IMR-90 (cell line): ENCODE measurements at regions not wholly inside any gene's neighbourhood (a gene's known extent, or its start where the extent isn't known, plus 50 kb on each side); places are given as distances from the start of the nearest gene placed in this dataset.

Experiments
- ATAC-seq: fragments of 200-7000 bp; cut with Tn5 transposase; 2 replicates; pipeline ENCODE4 v1.9.1; 2020; ENCODE audit warnings: low read depth, mild to moderate bottlenecking, moderate library complexity
- BruUV-seq: library from RNA; stranded (reverse); fragments of 400-500 nt; replicated peaks from 2 replicates; lab custom pipeline; 2021; lab: Mats Ljungman, UMichigan
- CTCF ChIA-PET: fragments of 300-600 bp; formaldehyde crosslinking; extraction: SDS; loops from one replicate; lab custom pipeline; 2021; ENCODE audit warnings: antibody characterized with exemption; lab: Yijun Ruan, JAX
- POLR2A ChIA-PET: fragments of 300-600 bp; sonication (Branson Sonifier 250); formaldehyde crosslinking; loops from one replicate; lab custom pipeline; 2022; ENCODE audit warnings: antibody characterized with exemption; ENCODE audit not compliant: unreplicated experiment; lab: Charles Lee
- DNase-seq: peaks from one replicate; pipeline ENCODE4 v3.0.0; 2013
- H2AFZ ChIP-seq: replicated peaks from 2 replicates; pipeline ENCODE3; 2013; ENCODE audit warnings: low read length, mild to moderate bottlenecking; ENCODE audit not compliant: poor library complexity
- H2AK5ac ChIP-seq: 2 replicates; pipeline ENCODE4 v1.6.1; 2013; ENCODE audit warnings: low read depth, low read length, inconsistent platforms
- H2AK9ac ChIP-seq: replicated peaks from 2 replicates; pipeline ENCODE3; 2013; ENCODE audit warnings: mild to moderate bottlenecking, low read depth, low read length, moderate library complexity; ENCODE audit not compliant: poor library complexity
- H2BK120ac ChIP-seq: 2 replicates; pipeline ENCODE4 v1.6.1; 2013; ENCODE audit warnings: low read depth, low read length, inconsistent platforms
- H2BK15ac ChIP-seq: 3 replicates; pipeline ENCODE4 v1.6.1; 2013; ENCODE audit warnings: low read depth, low read length, inconsistent platforms
- H2BK20ac ChIP-seq: 2 replicates; pipeline ENCODE4 v1.6.1; 2013; ENCODE audit warnings: low read depth, mild to moderate bottlenecking, inconsistent platforms, low read length, moderate library complexity
- H2BK5ac ChIP-seq: 2 replicates; pipeline ENCODE4 v1.6.1; 2013; ENCODE audit warnings: mild to moderate bottlenecking, low read depth, low read length, inconsistent platforms; ENCODE audit not compliant: poor library complexity, severe bottlenecking
- H3K14ac ChIP-seq: replicated peaks from 2 replicates; pipeline ENCODE4 v1.6.1; 2013; ENCODE audit warnings: low read depth, low read length, inconsistent platforms
- H3K18ac ChIP-seq: 2 replicates; pipeline ENCODE4 v1.6.1; 2013; ENCODE audit warnings: low read depth, low read length, control low read depth
- H3K23ac ChIP-seq: 2 replicates; pipeline ENCODE4 v1.6.1; 2013; ENCODE audit warnings: low read depth, low read length, inconsistent platforms
- H3K27ac ChIP-seq: 2 replicates; pipeline ENCODE4 v1.5.1; 2013; ENCODE audit warnings: mild to moderate bottlenecking, control low read depth, low read length; ENCODE audit not compliant: insufficient read depth
- H3K27me3 ChIP-seq: 2 replicates; pipeline ENCODE4 v1.6.1; 2013; ENCODE audit warnings: low read length; ENCODE audit not compliant: control insufficient read depth, insufficient read depth
- H3K36me3 ChIP-seq: 2 replicates; pipeline ENCODE4 v1.6.1; 2013; ENCODE audit warnings: low read length, mixed read lengths; ENCODE audit not compliant: control insufficient read depth, insufficient read depth
- H3K4ac ChIP-seq: 2 replicates; pipeline ENCODE4 v1.6.1; 2013; ENCODE audit warnings: low read depth, low read length, inconsistent platforms
- H3K4me1 ChIP-seq: 2 replicates; pipeline ENCODE4 v1.6.1; 2013; ENCODE audit warnings: low read length, mixed read lengths; ENCODE audit not compliant: control insufficient read depth, insufficient read depth
- H3K4me2 ChIP-seq: 2 replicates; pipeline ENCODE4 v1.6.1; 2013; ENCODE audit warnings: low read depth, mild to moderate bottlenecking, control low read depth, low read length, moderate library complexity
- H3K4me3 ChIP-seq: 2 replicates; pipeline ENCODE4 v1.5.1; 2013; ENCODE audit warnings: low read depth, mild to moderate bottlenecking, control low read depth, low read length, moderate library complexity; ENCODE audit not compliant: insufficient read depth
- H3K56ac ChIP-seq: 2 replicates; pipeline ENCODE4 v1.6.1; 2013; ENCODE audit warnings: low read length, inconsistent platforms; ENCODE audit not compliant: insufficient read depth; ENCODE audit errors: extremely low read depth
- H3K79me1 ChIP-seq, 2 experiments: 2 replicates each; pipeline ENCODE4 v1.6.1; 2013; ENCODE audit warnings: low read length in 2 of 2, inconsistent platforms in 1 of 2, low read depth in 1 of 2
- H3K9ac ChIP-seq: 2 replicates; pipeline ENCODE4 v1.6.1; 2013; ENCODE audit warnings: low read depth, low read length, control low read depth
- H3K9me1 ChIP-seq: 2 replicates; pipeline ENCODE4 v1.6.1; 2013; ENCODE audit warnings: low read length, inconsistent platforms; ENCODE audit not compliant: insufficient read depth
- H3K9me3 ChIP-seq: 2 replicates; pipeline ENCODE4 v1.6.1; 2013; ENCODE audit warnings: low read length; ENCODE audit not compliant: control insufficient read depth, insufficient read depth
- H4K20me1 ChIP-seq: 2 replicates; pipeline ENCODE4 v1.6.1; 2013; ENCODE audit warnings: low read length, inconsistent platforms; ENCODE audit not compliant: insufficient read depth
- H4K5ac ChIP-seq: 2 replicates; pipeline ENCODE4 v1.6.1; 2013; ENCODE audit warnings: mild to moderate bottlenecking, low read depth, low read length, control low read depth
- H4K8ac ChIP-seq, 2 experiments: 2 replicates each; pipeline ENCODE4 v1.6.1; 2013; ENCODE audit warnings: low read depth in 2 of 2, low read length in 2 of 2, control low read depth in 1 of 2, inconsistent platforms in 1 of 2
- H4K91ac ChIP-seq: 2 replicates; pipeline ENCODE4 v1.6.1; 2013; ENCODE audit warnings: low read depth, low read length, inconsistent platforms; ENCODE audit not compliant: insufficient read depth
- BHLHE40 ChIP-seq: fragments of 150-350 bp; IDR thresholded peaks from 2 replicates; pipeline ENCODE4 v1.6.1; 2016; ENCODE audit warnings: mild to moderate bottlenecking, low read depth, low read length
- CEBPB ChIP-seq: IDR thresholded peaks from 2 replicates; pipeline ENCODE4 v1.6.1; 2012; ENCODE audit warnings: low read depth, low read length, improper control_type of control experiment
- MAZ ChIP-seq: IDR thresholded peaks from 2 replicates; pipeline ENCODE4 v1.6.1; 2012; ENCODE audit warnings: low read depth, mild to moderate bottlenecking, low read length, improper control_type of control experiment, moderate library complexity, borderline replicate concordance
- NFE2L2 ChIP-seq: fragments of 150-350 bp; IDR thresholded peaks from 2 replicates; pipeline ENCODE4 v1.6.1; 2016; ENCODE audit warnings: low read depth, mild to moderate bottlenecking, low read length
- POLR2A ChIP-seq: IDR thresholded peaks from 2 replicates; pipeline ENCODE4 v1.6.1; 2012; ENCODE audit warnings: mild to moderate bottlenecking, low read depth, low read length
- RFX5 ChIP-seq: IDR thresholded peaks from 2 replicates; pipeline ENCODE4 v1.8.0; 2012; ENCODE audit warnings: low read depth, mild to moderate bottlenecking, low read length, moderate library complexity
- SMC3 ChIP-seq: fragments of 150-350 bp; IDR thresholded peaks from 2 replicates; pipeline ENCODE4 v1.6.1; 2016; ENCODE audit warnings: low read depth, mild to moderate bottlenecking, antibody characterized with exemption, low read length, moderate library complexity
- USF2 ChIP-seq: fragments of 150-350 bp; IDR thresholded peaks from 2 replicates; pipeline ENCODE4 v1.6.1; 2017; ENCODE audit warnings: mild to moderate bottlenecking, antibody characterized with exemption, low read length, low read depth
- WGBS, 2 experiments: methylation state at CpG; one replicate each; pipeline versions ENCODE4 v1.1.5 to v1.1.7; 2013; ENCODE audit warnings: missing lambda C conversion rate in 2 of 2; ENCODE audit not compliant: insufficient read length in 1 of 2; ENCODE audit errors: extremely low coverage in 2 of 2; 5-methylcytosine and 5-hydroxymethylcytosine counted together
- dilution Hi-C: fragments of 300-500 bp; cut with HindIII; formaldehyde crosslinking; loops from one replicate; pipeline ENCODE4 v1.14.3; 2018; ENCODE audit warnings: low sequenced_read_pairs; ENCODE audit not compliant: unreplicated experiment
- in situ Hi-C: fragments of 300-500 bp; cut with MboI; formaldehyde crosslinking; loops from 3 replicates; pipeline ENCODE4 v1.14.3; 2019; ENCODE audit warnings: low sequenced_read_pairs, inconsistent platforms, mixed read lengths
- intact Hi-C: fragments of 100-400 bp; cut with micrococcal nuclease; formaldehyde crosslinking; loops from 2 replicates; pipeline ENCODE4 v1.10.0; 2022
- TF ChIP-seq, protein P1 (sequence below): fragments of 150-350 bp; IDR thresholded peaks from 2 replicates; pipeline ENCODE4 v1.6.1; 2016; ENCODE audit warnings: low read depth, mild to moderate bottlenecking, low read length, moderate library complexity, borderline replicate concordance
- TF ChIP-seq, protein P2 (sequence below): conservative IDR thresholded peaks from 2 replicates; pipeline ENCODE4 v1.5.1; 2012; ENCODE audit warnings: mild to moderate bottlenecking, low read depth, low read length, improper control_type of control experiment

DNA sequence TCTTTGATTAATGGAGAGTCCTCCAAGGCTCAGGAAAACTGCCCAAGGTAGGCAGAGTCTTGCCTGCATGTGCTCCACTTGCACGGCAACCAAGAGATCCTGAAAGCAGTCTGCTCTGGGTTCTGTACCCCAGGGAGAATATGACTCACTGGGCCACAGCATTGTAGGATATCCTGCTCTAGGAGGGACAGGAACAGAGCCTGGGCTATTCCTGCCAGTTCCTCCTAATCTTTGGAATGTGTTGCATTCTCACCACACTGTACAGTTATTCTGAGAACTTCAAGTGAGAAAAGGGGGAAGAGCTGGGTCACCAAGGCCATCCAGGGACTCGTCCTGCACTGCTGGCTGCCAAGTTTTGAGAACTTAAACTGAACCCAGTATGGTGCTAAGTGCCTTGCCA is 278.5 kb downstream of the MATN1 start:
- BruUV-seq, result no TSS peak

More for the DNA sequence above, 278.5 kb downstream of the MATN1 start:
- dilution Hi-C loops, result no loop called here
- Histone ChIP-seq H3K4me2 (no peak overlapping the region), H3K9ac (no peak overlapping the region), H2AK5ac (no peak overlapping the region), H3K27me3 (no peaks in the 10 kb centered on the region), H2BK15ac (no peak overlapping the region), H3K4me3 (no peak overlapping the region), H3K4me1 (no peaks in the 10 kb centered on the region), H3K56ac (no peak overlapping the region), H3K27ac (no peak overlapping the region), H2BK120ac (no peak overlapping the region), H3K18ac (no peak overlapping the region), H4K91ac (no peak overlapping the region), H2BK20ac (no peak overlapping the region), H3K14ac (no peak overlapping the region), H3K23ac (no peak overlapping the region), H2BK5ac (no peak overlapping the region), H3K4ac (no peak overlapping the region), H4K5ac (no peak overlapping the region), H3K79me1 (no peaks in the 10 kb centered on the region), H3K9me1 (no peaks in the 10 kb centered on the region), H4K20me1 (no peaks in the 10 kb centered on the region), H3K9me3 (peaks cover 2% of the 10 kb centered on the region; the same call in 1 of the 2 replicates), H3K36me3 (no peaks in the 10 kb centered on the region), H4K8ac (no peak overlapping the region), H2AK9ac (no peak overlapping the region), H2AFZ (no peak overlapping the region)
- WGBS, 2 experiments, result 20% methylated on average over 2 of the region's 2 CpGs; no CpG with 5 or more reads in 1 of the 2 experiments
- intact Hi-C loops, result no loop called here
- ATAC-seq, result no peak
- POLR2A ChIA-PET, result no interaction called here
- CTCF ChIA-PET, result no interaction called here
- in situ Hi-C loops, result no loop called here
- TF ChIP-seq MAZ (no peak), RFX5 (no peak), POLR2A (no peak), USF2 (no peak), SMC3 (no peak), NFE2L2 (no peak), CEBPB (no peak), BHLHE40 (no peak)
- TF ChIP-seq, protein P1, sequence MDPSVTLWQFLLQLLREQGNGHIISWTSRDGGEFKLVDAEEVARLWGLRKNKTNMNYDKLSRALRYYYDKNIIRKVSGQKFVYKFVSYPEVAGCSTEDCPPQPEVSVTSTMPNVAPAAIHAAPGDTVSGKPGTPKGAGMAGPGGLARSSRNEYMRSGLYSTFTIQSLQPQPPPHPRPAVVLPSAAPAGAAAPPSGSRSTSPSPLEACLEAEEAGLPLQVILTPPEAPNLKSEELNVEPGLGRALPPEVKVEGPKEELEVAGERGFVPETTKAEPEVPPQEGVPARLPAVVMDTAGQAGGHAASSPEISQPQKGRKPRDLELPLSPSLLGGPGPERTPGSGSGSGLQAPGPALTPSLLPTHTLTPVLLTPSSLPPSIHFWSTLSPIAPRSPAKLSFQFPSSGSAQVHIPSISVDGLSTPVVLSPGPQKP, result no peak
- TF ChIP-seq, protein P2, sequence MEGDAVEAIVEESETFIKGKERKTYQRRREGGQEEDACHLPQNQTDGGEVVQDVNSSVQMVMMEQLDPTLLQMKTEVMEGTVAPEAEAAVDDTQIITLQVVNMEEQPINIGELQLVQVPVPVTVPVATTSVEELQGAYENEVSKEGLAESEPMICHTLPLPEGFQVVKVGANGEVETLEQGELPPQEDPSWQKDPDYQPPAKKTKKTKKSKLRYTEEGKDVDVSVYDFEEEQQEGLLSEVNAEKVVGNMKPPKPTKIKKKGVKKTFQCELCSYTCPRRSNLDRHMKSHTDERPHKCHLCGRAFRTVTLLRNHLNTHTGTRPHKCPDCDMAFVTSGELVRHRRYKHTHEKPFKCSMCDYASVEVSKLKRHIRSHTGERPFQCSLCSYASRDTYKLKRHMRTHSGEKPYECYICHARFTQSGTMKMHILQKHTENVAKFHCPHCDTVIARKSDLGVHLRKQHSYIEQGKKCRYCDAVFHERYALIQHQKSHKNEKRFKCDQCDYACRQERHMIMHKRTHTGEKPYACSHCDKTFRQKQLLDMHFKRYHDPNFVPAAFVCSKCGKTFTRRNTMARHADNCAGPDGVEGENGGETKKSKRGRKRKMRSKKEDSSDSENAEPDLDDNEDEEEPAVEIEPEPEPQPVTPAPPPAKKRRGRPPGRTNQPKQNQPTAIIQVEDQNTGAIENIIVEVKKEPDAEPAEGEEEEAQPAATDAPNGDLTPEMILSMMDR, result no peak
- no peak for DNase-seq
